ENCODE measurements at regions not wholly inside any gene's neighbourhood (a gene's known extent, or its start where the extent isn't known, plus 50 kb on each side); places are given as distances from the start of the nearest gene placed in this dataset.

DNA sequence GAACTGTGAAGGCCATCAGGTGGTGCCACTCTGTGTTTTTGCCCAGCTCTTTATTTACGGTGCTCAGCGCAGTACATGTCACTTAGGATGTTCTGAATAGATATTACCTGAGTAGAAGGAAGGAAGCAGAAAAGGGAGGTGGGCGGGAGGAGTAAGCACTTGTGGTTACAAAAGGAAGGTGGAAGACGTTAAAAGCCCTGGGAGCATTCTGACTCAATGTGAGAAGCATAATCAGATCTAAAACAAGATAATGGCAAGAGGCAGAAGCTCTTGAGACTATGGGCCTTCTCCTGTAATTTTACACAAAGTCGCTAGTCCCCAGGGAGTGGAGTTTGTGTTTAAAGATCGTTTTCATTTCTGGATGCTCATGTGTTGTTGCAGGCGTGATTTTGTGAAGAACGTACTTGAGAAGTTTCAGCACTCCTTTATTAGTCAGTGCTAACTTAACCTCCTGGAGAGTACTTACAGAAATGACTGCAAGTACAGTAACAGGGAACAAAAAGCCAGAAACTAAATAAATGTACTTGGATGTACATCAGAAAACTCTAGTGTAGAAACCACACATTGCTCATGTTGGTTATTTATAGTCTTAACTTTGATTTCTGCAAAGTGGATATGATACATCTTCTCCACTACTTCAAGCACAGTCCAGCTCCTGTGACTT lies 1523.5 kb downstream of the AACS start:
- no peak overlapping the region for H2AFZ ChIP-seq (ENCODE audit: low read length)
- no peak overlapping the region for H3K27ac ChIP-seq (ENCODE audit: low read length)
- no peak overlapping the region for H3K9ac ChIP-seq (ENCODE audit: low read length)
- H4K20me1 ChIP-seq (ENCODE audit: insufficient read depth, low read depth, low read length): no peaks in the 10 kb centered on the region
- H3K27me3 ChIP-seq (ENCODE audit: low read length): no peaks in the 10 kb centered on the region
- no peak for DNase-seq
- H3K79me2 ChIP-seq (ENCODE audit: low read length): no peaks in the 10 kb centered on the region
- no peaks in the 10 kb centered on the region for H3K36me3 ChIP-seq (ENCODE audit: insufficient read depth, low read length)
- peaks cover 3% of the 10 kb centered on the region; the same call in 1 of the 2 replicates for H3K9me3 ChIP-seq (ENCODE audit: low read length)
- no peaks in the 10 kb centered on the region for H3K4me1 ChIP-seq (ENCODE audit: low read length)
- H3K4me3 ChIP-seq (ENCODE audit: low read length): no peak overlapping the region
- no peaks in the 10 kb centered on the region for H3K9me2 ChIP-seq (replicated peaks; ENCODE audit: insufficient read depth, low read length)
- H3K4me2 ChIP-seq (ENCODE audit: low read depth, low read length, poor library complexity, severe bottlenecking): no peak overlapping the region

DNA sequence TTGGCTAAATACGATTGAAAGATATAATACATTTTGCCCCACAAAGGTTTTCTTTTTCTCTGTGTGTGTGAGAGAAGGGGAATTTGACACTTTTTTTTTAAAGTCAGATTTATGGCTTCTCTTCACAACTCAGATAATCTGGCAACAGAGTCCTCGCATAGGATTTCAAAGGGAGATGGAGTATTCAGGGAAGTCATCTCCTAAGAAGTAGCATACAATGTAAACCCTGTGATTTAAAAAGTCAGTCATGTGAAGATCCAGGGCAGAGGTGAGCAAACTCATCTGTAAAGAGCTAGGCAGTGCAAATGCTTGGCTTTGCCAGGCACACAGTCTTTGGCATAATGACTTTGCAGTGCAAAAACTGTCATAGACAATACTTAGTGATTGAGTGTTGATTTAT lies 1526.3 kb downstream of the AACS start:
- Histone ChIP-seq H3K36me3 (ENCODE audit: insufficient read depth, low read length) (no peaks in the 10 kb centered on the region), H3K4me2 (ENCODE audit: low read depth, low read length, poor library complexity, severe bottlenecking) (no peak overlapping the region), H4K20me1 (ENCODE audit: insufficient read depth, low read depth, low read length) (no peaks in the 10 kb centered on the region), H3K9me3 (ENCODE audit: low read length) (peaks cover 3% of the 10 kb centered on the region; the same call in 1 of the 2 replicates), H2AFZ (ENCODE audit: low read length) (no peak overlapping the region), H3K27ac (ENCODE audit: low read length) (no peak overlapping the region), H3K9ac (ENCODE audit: low read length) (no peak overlapping the region), H3K4me3 (ENCODE audit: low read length) (no peak overlapping the region), H3K4me1 (ENCODE audit: low read length) (no peaks in the 10 kb centered on the region), H3K27me3 (ENCODE audit: low read length) (no peaks in the 10 kb centered on the region), H3K79me2 (ENCODE audit: low read length) (no peaks in the 10 kb centered on the region), H3K9me2 (replicated peaks; ENCODE audit: insufficient read depth, low read length) (no peaks in the 10 kb centered on the region)
- no peak for DNase-seq

DNA sequence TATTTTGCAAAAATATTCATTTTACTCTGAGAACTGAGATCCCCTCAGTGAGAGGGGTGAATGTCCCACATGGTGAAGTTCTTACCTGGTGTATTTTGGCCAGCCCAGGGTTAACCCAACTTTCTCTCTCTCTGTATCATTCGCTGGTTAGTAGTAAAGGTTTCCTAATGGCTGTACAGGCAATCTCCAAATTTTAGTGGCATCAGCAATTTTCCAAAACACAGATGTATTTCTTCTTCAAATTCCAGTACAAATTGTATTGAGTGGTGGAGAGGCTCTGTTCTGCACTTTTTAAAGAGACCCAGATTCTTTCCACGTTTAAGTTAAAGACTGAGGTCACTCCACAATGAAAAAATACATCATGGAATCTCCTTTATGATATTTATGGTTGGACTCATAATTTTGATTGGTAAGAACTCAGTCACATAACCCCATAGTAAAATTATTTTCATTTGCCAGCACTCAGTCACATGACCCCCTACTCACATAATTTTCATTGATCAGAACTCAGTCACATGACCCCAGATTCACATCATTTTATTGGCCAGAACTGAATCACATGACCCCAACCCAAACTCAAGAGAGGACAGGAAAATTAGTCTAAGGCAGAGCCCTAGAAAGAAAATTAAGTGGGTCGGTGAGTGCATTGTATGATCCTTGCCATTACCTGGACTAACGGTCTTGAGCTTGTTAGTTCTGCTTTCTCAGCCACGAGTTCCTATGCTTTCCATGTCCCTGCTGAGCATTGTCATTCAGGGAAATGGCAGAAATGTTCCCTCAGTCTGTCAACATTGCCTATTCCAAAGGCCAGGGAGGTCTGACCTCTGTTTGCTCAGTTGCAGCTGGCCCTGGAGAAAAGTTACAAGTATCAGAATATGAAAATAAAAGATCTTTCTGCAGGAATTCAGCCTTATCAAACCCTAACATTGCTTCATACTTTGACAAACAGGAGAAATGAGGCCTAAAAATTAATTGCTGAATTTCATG lies 1536.2 kb downstream of the AACS start:
- Histone ChIP-seq H3K36me3 (ENCODE audit: insufficient read depth, low read length) (no peaks in the 10 kb centered on the region), H4K20me1 (ENCODE audit: insufficient read depth, low read depth, low read length) (no peaks in the 10 kb centered on the region), H3K4me2 (ENCODE audit: low read depth, low read length, poor library complexity, severe bottlenecking) (no peak overlapping the region), H3K4me3 (ENCODE audit: low read length) (no peak overlapping the region), H3K9me3 (ENCODE audit: low read length) (peaks cover 5% of the 10 kb centered on the region), H3K4me1 (ENCODE audit: low read length) (no peaks in the 10 kb centered on the region), H3K9ac (ENCODE audit: low read length) (no peak overlapping the region), H2AFZ (ENCODE audit: low read length) (no peak overlapping the region), H3K79me2 (ENCODE audit: low read length) (no peaks in the 10 kb centered on the region), H3K27ac (ENCODE audit: low read length) (no peak overlapping the region), H3K27me3 (ENCODE audit: low read length) (no peaks in the 10 kb centered on the region), H3K9me2 (replicated peaks; ENCODE audit: insufficient read depth, low read length) (no peaks in the 10 kb centered on the region)
- no peak for DNase-seq

DNA sequence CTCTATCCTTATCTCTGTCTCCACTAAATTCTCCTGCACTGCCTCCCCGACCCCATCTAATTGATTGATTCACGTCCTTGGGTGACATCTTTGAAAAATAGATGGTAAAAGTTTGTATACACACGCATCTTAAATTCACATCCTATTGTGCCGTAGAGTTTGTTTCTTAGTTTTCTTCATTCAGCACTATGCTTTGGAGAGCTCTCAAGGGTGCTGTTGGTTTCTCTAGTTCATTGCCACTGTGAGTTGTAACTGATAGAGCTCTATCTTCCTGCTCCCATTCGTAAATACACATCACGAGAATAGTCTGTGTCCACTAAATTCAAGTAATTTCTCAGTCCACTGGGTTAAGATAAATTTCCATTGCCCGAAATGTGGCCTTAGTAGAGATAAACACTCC lies 1537.4 kb downstream of the AACS start:
- no peaks in the 10 kb centered on the region for H4K20me1 ChIP-seq (ENCODE audit: insufficient read depth, low read depth, low read length)
- no peaks in the 10 kb centered on the region for H3K79me2 ChIP-seq (ENCODE audit: low read length)
- H3K4me3 ChIP-seq (ENCODE audit: low read length): no peak overlapping the region
- H2AFZ ChIP-seq (ENCODE audit: low read length): no peak overlapping the region
- no peaks in the 10 kb centered on the region for H3K36me3 ChIP-seq (ENCODE audit: insufficient read depth, low read length)
- H3K9ac ChIP-seq (ENCODE audit: low read length): no peak overlapping the region
- no peak for DNase-seq
- no peak overlapping the region for H3K27ac ChIP-seq (ENCODE audit: low read length)
- peaks cover 5% of the 10 kb centered on the region for H3K9me3 ChIP-seq (ENCODE audit: low read length)
- H3K4me1 ChIP-seq (ENCODE audit: low read length): no peaks in the 10 kb centered on the region
- H3K9me2 ChIP-seq (replicated peaks; ENCODE audit: insufficient read depth, low read length): no peaks in the 10 kb centered on the region
- no peak overlapping the region for H3K4me2 ChIP-seq (ENCODE audit: low read depth, low read length, poor library complexity, severe bottlenecking)
- no peaks in the 10 kb centered on the region for H3K27me3 ChIP-seq (ENCODE audit: low read length)

DNA sequence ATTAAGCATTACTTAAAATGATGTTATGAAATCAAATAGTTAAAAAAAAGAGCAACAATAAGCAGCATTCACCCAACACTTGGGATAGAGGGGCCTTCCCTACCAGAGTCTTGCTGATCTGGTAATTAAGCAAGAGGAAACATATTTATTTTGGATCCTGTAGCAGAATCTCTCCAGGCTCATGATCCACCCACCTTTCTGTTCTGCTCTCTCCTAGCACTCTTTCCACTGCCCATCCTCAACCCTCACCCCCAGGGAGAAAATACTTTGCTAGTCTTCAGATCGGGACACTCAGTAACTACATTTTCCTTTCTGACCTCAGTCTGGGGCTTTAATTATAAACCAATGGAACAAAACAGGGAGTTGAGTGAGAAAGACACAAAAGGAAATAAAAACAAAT lies 1541.9 kb downstream of the AACS start:
- no peaks in the 10 kb centered on the region for H3K9me2 ChIP-seq (replicated peaks; ENCODE audit: insufficient read depth, low read length)
- no peaks in the 10 kb centered on the region for H3K79me2 ChIP-seq (ENCODE audit: low read length)
- H3K36me3 ChIP-seq (ENCODE audit: insufficient read depth, low read length): no peaks in the 10 kb centered on the region
- H3K9me3 ChIP-seq (ENCODE audit: low read length): peaks cover 9% of the 10 kb centered on the region
- H3K27me3 ChIP-seq (ENCODE audit: low read length): no peaks in the 10 kb centered on the region
- H3K4me3 ChIP-seq (ENCODE audit: low read length): no peak overlapping the region
- no peak overlapping the region for H3K27ac ChIP-seq (ENCODE audit: low read length)
- H4K20me1 ChIP-seq (ENCODE audit: insufficient read depth, low read depth, low read length): no peaks in the 10 kb centered on the region
- no peak overlapping the region for H3K9ac ChIP-seq (ENCODE audit: low read length)
- H3K4me2 ChIP-seq (ENCODE audit: low read depth, low read length, poor library complexity, severe bottlenecking): no peak overlapping the region
- H3K4me1 ChIP-seq (ENCODE audit: low read length): no peaks in the 10 kb centered on the region
- no peak for DNase-seq
- H2AFZ ChIP-seq (ENCODE audit: low read length): no peak overlapping the region

DNA sequence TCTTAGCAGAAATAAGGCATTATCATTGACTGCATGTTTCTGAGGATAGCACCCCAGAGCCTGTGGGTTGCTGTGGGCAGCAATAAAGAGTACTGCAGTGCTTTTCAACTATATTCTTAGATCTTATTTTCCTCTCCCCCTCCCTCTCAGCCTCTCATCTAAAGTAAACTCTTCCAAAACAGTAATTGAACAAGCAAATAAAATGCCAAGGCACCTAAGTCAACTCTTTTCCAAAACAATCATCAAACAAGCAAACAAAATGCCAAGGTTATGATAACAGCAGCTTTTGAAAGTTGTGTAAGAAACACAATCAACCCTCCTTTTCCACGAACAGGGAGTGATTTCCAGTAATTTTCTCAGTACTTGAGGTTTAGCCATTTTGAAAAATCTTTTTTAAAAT lies 1542.6 kb downstream of the AACS start:
- no peaks in the 10 kb centered on the region for H3K79me2 ChIP-seq (ENCODE audit: low read length)
- no peak overlapping the region for H3K27ac ChIP-seq (ENCODE audit: low read length)
- no peak for DNase-seq
- no peaks in the 10 kb centered on the region for H3K4me1 ChIP-seq (ENCODE audit: low read length)
- no peak overlapping the region for H3K4me2 ChIP-seq (ENCODE audit: low read depth, low read length, poor library complexity, severe bottlenecking)
- H4K20me1 ChIP-seq (ENCODE audit: insufficient read depth, low read depth, low read length): no peaks in the 10 kb centered on the region
- no peaks in the 10 kb centered on the region for H3K27me3 ChIP-seq (ENCODE audit: low read length)
- no peaks in the 10 kb centered on the region for H3K9me2 ChIP-seq (replicated peaks; ENCODE audit: insufficient read depth, low read length)
- H3K9ac ChIP-seq (ENCODE audit: low read length): no peak overlapping the region
- H3K9me3 ChIP-seq (ENCODE audit: low read length): peaks cover 11% of the 10 kb centered on the region
- no peaks in the 10 kb centered on the region for H3K36me3 ChIP-seq (ENCODE audit: insufficient read depth, low read length)
- H3K4me3 ChIP-seq (ENCODE audit: low read length): no peak overlapping the region
- no peak overlapping the region for H2AFZ ChIP-seq (ENCODE audit: low read length)

DNA sequence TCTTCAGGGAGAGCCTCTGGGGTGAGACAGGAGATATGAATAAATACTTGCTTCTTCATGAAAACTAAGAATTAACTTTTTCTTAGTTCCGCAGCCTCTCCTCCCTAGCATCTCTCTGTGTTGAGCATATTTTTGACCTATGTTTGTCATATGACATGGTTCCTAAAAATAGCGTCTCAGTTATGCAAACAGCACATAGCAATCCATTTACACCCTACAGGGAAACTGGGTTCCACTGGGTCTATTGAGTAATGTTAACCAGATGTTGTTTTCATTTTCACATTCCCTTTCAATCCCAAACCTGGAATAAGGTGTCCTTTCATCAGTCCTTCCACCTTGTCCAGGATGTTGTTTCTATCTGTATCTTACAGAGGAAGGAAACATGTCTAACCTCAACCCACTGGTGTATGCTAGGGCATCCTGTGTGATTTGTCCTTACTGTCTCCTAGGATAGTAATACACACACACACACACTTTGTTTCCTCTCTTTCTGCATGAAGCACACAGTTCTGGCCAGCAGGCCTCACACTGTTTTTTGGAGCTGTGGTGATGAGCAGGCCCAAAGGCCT lies 1543.5 kb downstream of the AACS start:
- no peaks in the 10 kb centered on the region for H3K27me3 ChIP-seq (ENCODE audit: low read length)
- no peaks in the 10 kb centered on the region for H4K20me1 ChIP-seq (ENCODE audit: insufficient read depth, low read depth, low read length)
- H3K4me1 ChIP-seq (ENCODE audit: low read length): no peaks in the 10 kb centered on the region
- no peak overlapping the region for H3K4me3 ChIP-seq (ENCODE audit: low read length)
- no peak overlapping the region for H2AFZ ChIP-seq (ENCODE audit: low read length)
- H3K79me2 ChIP-seq (ENCODE audit: low read length): no peaks in the 10 kb centered on the region
- H3K4me2 ChIP-seq (ENCODE audit: low read depth, low read length, poor library complexity, severe bottlenecking): no peak overlapping the region
- no peaks in the 10 kb centered on the region for H3K9me2 ChIP-seq (replicated peaks; ENCODE audit: insufficient read depth, low read length)
- no peak overlapping the region for H3K9ac ChIP-seq (ENCODE audit: low read length)
- peaks cover 18% of the 10 kb centered on the region for H3K9me3 ChIP-seq (ENCODE audit: low read length)
- H3K36me3 ChIP-seq (ENCODE audit: insufficient read depth, low read length): no peaks in the 10 kb centered on the region
- DNase-seq: no peak
- H3K27ac ChIP-seq (ENCODE audit: low read length): no peak overlapping the region

DNA sequence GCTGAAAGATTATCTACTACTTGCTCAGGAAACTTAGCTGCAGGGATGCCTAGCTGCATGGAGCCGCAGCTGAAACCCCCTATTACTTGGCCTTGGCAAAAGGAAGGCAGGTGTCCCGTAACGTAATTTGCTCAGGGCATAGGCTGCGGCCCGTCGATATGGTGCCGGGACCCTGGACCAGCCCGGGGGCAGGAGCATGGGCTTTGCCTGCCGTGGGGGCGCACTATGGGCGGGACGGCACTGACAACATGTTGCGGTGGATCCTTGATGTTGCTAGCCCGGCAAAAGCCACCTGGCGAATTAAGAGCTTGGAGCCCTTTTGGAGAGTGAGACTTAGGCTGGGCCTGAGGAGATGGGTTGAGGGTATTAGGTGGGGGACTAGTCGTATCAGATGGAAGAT lies 1551.2 kb downstream of the AACS start:
- Histone ChIP-seq H3K4me1 (ENCODE audit: low read length) (no peaks in the 10 kb centered on the region), H3K9me2 (replicated peaks; ENCODE audit: insufficient read depth, low read length) (no peaks in the 10 kb centered on the region), H3K36me3 (ENCODE audit: insufficient read depth, low read length) (no peaks in the 10 kb centered on the region), H4K20me1 (ENCODE audit: insufficient read depth, low read depth, low read length) (no peaks in the 10 kb centered on the region), H3K79me2 (ENCODE audit: low read length) (no peaks in the 10 kb centered on the region), H3K4me2 (ENCODE audit: low read depth, low read length, poor library complexity, severe bottlenecking) (no peak overlapping the region), H2AFZ (ENCODE audit: low read length) (no peak overlapping the region), H3K9ac (ENCODE audit: low read length) (no peak overlapping the region), H3K4me3 (ENCODE audit: low read length) (no peak overlapping the region), H3K27ac (ENCODE audit: low read length) (no peak overlapping the region), H3K27me3 (ENCODE audit: low read length) (no peaks in the 10 kb centered on the region), H3K9me3 (ENCODE audit: low read length) (peaks cover 15% of the 10 kb centered on the region)
- no peak for DNase-seq
